Activated CD4-positive, alpha-beta T cell treated with anti-CD3 and anti-CD28 coated beads, Interleukin-2, Interleukin-4, amounts not matched to agents 100 ng/mL and 50 ng/mL, durations not matched to agents 16 hours and 8 hours (primary cell): ENCODE measurements at regions not wholly inside any gene's neighbourhood (a gene's known extent, or its start where the extent isn't known, plus 50 kb on each side); places are given as distances from the start of the nearest gene placed in this dataset.
"Not testable (repeated sequence)": the region's sequence is repeated elsewhere in the genome, so short reads cannot be mapped to it uniquely, and the experiment has no call there.

ENCODE experiments used
- DNase-seq: peaks from one replicate; pipeline ENCODE4 v3.0.0-alpha.2; 2020; ENCODE audit warnings: low spot score

- DNase-seq, result no peak
Observed at GRCh38 chr12:131455581-131456110, 255.2 kb upstream of the SFSWAP start.

- no peak for DNase-seq
Observed at GRCh38 chr12:131456301-131457027, 254.4 kb upstream of the SFSWAP start.

GRCh38 chr12:131457028-131457310, 253.9 kb upstream of the SFSWAP start:
- DNase-seq, result no peak

DNA sequence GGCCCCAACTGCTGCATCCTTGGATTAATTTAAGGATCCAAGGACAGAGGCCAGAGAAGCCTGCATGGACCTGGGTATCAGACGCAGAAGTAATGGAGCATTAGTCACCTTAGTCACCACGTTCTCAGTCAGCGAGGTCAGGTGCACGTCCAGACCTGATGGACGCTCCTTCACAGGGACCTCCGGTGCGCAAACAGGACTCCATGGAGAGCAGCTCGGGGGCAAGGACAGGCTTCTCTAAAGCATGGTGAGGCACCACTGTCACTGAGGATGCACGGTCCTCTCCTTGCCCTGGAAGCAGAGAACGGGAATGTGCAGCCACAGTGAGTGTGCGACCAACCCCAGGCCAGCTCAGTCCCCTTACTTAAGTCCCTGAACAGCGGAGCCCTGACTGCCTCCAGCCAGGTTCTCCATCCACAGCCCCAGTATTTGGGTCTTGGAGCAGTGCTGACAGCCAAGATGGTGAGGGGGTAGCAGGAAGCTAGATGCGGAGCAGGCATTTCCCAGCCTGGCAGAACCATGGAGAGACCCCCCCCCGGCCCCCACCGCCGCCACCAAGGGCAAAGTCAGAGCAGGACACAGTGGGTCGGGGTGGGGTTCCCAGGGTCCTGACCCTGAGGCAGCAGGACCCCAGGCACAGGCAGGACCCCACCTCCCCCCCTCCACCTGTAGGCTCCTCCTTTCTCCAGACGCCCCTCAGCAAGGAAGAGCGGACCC, 253.4 kb upstream of the SFSWAP start:
- DNase-seq, result no peak

DNA sequence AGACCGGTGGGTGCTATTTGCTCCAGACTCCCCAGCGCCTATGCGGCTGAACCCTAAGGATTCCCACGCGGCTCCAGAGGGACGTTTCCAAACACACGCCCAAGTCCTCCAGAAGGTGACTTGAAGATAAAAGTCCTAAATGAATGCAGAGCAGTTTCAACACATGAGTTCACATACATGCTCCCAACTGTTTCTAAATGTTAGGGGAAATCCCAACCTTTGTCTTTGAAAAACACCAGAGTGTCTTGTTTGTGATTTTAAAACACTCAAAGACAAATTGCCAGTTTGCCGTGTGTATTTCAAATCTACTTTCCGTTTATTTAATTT, 252.9 kb upstream of the SFSWAP start:
- no peak for DNase-seq

DNA sequence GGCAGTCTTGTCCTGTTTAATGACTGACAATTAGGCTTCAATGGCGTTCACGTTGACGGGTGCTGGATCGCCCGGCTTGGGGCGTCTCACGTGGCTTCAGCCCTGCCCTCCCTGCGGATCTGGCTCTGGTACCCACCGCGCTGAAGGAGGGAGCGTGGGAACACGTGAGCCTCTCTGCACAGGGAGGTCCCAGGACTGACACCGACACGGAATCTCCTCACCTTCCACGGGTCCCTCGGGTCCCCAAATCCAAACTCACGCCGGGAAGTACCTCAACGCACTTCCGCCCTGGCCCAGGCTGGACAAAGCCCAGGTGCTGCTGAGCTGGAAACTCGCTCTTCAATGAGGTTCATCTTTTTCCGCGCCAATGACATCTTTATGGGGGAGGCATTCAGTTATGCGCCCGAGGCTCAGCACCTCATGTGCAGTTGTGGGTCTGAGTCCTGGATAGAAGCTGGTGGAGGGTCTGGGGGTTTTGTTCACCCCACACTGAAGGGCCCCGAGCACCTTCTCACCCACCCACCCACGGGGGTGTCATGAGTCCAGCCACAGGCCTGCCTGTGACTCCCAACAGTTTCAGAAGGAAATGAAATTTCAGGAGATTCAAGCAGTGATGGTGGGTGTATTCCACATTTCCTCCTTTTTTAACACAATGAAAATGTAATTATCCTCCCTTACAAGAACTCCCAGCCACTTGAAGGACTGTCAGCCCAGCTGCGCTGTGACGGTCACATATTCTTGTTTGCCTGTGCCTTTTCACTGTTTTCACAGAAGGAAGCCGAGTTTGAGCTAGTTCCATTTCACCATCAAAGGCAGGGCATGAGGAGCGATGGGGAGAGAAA, 251.7 kb upstream of the SFSWAP start:
- no peak for DNase-seq

DNA sequence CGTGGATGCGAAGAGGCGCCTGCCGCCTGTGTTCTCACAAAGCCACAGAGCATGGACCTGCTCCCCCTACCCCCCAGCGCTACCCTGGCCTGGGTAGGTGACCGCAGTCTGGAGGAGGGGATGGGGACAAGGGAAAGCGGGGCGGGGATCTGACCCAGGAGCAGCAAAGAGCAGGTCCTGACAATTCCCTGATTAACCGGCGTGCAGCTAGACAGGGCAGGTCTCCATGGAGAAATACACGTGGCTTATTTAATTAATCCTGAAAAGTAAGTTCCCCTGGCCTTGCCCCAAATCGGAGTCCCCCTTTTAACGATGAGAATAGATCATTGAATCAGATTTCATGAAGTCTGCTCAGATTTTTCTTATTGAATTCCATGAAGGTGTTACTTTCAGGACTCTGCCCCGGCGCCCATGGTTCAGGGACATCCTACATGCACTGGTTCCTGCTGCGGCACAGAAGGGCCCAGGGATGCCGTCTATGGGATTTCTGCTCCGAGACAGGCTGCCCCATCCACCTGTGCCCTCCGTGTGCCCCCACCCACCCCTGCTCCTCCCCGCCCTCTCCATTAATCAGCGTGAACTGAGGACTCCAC, 251.0 kb upstream of the SFSWAP start:
- DNase-seq, result no peak

GRCh38 chr12:131460520-131460919, 250.4 kb upstream of the SFSWAP start:
- DNase-seq, result no peak

DNA sequence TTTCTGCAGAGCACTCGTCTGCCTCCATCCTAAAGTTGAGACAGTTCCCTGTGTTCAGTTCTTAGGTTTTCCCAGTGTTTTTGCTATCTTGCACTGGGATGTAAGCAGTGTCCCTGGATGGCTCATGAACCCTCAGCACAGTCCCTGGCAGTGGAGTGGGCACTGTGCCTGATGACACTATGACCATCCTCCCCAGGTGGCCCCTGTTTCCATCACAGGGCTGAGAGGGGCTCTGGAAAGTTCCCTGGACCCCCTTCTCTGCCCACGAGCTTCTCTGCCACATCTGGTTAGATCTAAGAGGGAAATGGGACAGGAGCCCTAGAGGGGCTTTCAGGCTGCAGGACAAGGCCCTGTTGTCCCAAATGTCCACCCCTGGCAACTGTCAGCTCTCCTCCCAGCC, 249.8 kb upstream of the SFSWAP start:
- no peak for DNase-seq

DNA sequence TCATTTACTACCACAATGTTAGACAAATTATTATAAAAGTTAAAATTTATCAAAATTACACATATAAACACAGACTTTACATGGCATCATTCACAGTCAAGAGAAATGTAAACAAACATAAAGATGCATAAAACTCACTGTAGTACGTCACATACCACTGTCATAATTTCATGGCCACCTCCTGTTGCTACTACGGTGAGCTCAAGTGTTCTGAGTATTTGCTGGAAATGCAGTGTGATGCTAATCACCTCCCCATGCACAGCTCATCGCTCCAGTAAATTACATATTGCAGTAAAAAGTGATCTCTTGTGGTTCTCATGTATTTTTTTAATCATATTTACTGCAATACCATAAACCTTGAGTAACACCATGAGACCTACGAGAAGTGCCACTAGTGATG, 247.7 kb upstream of the SFSWAP start:
- no peak for DNase-seq

GRCh38 chr12:131464081-131464480, 246.8 kb upstream of the SFSWAP start:
- no peak for DNase-seq

DNA sequence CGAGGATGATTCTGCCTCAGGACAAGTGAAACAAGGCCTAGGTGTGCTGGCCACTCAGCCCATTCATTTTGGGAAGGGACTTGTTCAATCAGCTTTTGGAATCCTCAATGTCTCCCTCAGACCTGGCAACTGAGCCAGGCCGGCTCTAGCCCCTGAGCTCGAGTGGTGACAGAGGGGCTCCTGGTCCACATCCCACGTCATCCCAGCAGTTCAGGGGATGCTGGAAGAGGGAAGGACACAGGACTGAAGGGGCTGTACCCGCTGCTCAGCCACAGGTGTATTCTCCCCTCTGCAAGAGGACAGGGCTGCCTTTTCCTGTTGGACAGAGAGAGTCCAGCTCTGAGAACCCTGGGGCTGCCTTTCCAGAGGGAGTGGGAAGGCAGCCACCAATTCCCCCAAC, 244.6 kb upstream of the SFSWAP start:
- no peak for DNase-seq

- DNase-seq, result no peak
Observed at GRCh38 chr12:131466932-131467331, 244.0 kb upstream of the SFSWAP start.

- no peak for DNase-seq
Observed at GRCh38 chr12:131468206-131468605, 242.7 kb upstream of the SFSWAP start.

GRCh38 chr12:131469945-131470344, 240.9 kb upstream of the SFSWAP start:
- not testable (repeated sequence) for DNase-seq

- no peak for DNase-seq
Observed at GRCh38 chr12:131471271-131471905, 239.5 kb upstream of the SFSWAP start.

- DNase-seq, result no peak
Observed at GRCh38 chr12:131471946-131472732, 238.8 kb upstream of the SFSWAP start.

GRCh38 chr12:131473261-131473660, 237.6 kb upstream of the SFSWAP start:
- no peak for DNase-seq

- DNase-seq, result no peak
Observed at GRCh38 chr12:131473741-131474709, 236.9 kb upstream of the SFSWAP start.

GRCh38 chr12:131475012-131475411, 235.9 kb upstream of the SFSWAP start:
- not testable (repeated sequence) for DNase-seq
